Left ventricle myocardium inferior (tissue), 1 donor: ENCODE measurements at regions not wholly inside any gene's neighbourhood (a gene's known extent, or its start where the extent isn't known, plus 50 kb on each side); places are given as distances from the start of the nearest gene placed in this dataset.
A peak's percentile ranks its signal among the peaks of the same experiment; 100 is the strongest.

ENCODE experiments used
- DNase-seq: peaks from one replicate; pipeline ENCODE4 v3.0.0-alpha.2; 2020
- H3K27ac ChIP-seq: fragments of 200-600 bp; replicated peaks from 2 replicates; pipeline ENCODE4 v1.8.0; 2021
- H3K27me3 ChIP-seq: fragments of 200-600 bp; 2 replicates; pipeline ENCODE4 v1.8.0; 2021; ENCODE audit warnings: low read depth
- H3K36me3 ChIP-seq: fragments of 200-600 bp; 2 replicates; pipeline ENCODE4 v1.8.0; 2021
- H3K4me1 ChIP-seq: fragments of 200-600 bp; 2 replicates; pipeline ENCODE4 v1.8.0; 2021
- H3K4me3 ChIP-seq: fragments of 200-600 bp; 2 replicates; pipeline ENCODE4 v1.8.0; 2021; ENCODE audit warnings: mild to moderate bottlenecking, moderate library complexity
- H3K9me3 ChIP-seq: fragments of 200-600 bp; replicated peaks from 2 replicates; pipeline ENCODE4 v1.8.0; 2021
- intact Hi-C: fragments of 100-400 bp; cut with micrococcal nuclease; formaldehyde crosslinking; loops from one replicate; pipeline ENCODE4 v1.11.0; 2022
- TF ChIP-seq, protein P1 (sequence below): fragments of 200-600 bp; IDR thresholded peaks from 2 replicates; pipeline ENCODE4 v1.8.0; 2021; ENCODE audit warnings: antibody characterized with exemption, mild to moderate bottlenecking, borderline replicate concordance
- donor health status: DM: no; HTN: yes; CAD: no; lungs with severe emphysema.

DNA sequence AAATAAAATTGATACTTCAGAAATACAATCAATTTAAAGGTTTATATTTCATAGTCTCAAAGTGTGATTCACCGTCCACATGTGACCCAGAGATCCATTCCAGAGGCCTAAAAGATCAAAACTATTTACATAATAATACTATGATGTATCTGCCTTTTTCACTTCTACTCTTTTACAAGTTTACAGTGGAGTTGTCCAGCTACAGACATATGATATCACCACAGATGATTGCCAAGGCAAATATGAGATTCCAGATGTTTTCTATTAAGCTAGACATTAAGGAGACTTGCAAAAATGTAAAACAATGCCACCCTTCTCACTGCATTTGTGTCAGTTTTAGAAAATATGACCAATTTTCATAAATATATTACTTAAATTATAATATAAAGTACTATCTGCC, 443.7 kb downstream of the GJA1 start:
- Histone ChIP-seq H3K4me3 (no peak overlapping the region), H3K27ac (no peak overlapping the region), H3K9me3 (no peaks in the 10 kb centered on the region), H3K27me3 (no peaks in the 10 kb centered on the region), H3K4me1 (peaks cover 13% of the 10 kb centered on the region), H3K36me3 (no peaks in the 10 kb centered on the region)
- TF ChIP-seq, protein P1, sequence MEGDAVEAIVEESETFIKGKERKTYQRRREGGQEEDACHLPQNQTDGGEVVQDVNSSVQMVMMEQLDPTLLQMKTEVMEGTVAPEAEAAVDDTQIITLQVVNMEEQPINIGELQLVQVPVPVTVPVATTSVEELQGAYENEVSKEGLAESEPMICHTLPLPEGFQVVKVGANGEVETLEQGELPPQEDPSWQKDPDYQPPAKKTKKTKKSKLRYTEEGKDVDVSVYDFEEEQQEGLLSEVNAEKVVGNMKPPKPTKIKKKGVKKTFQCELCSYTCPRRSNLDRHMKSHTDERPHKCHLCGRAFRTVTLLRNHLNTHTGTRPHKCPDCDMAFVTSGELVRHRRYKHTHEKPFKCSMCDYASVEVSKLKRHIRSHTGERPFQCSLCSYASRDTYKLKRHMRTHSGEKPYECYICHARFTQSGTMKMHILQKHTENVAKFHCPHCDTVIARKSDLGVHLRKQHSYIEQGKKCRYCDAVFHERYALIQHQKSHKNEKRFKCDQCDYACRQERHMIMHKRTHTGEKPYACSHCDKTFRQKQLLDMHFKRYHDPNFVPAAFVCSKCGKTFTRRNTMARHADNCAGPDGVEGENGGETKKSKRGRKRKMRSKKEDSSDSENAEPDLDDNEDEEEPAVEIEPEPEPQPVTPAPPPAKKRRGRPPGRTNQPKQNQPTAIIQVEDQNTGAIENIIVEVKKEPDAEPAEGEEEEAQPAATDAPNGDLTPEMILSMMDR, result no peak
- intact Hi-C loops, result no loop called here
- DNase-seq, result no peak

DNA sequence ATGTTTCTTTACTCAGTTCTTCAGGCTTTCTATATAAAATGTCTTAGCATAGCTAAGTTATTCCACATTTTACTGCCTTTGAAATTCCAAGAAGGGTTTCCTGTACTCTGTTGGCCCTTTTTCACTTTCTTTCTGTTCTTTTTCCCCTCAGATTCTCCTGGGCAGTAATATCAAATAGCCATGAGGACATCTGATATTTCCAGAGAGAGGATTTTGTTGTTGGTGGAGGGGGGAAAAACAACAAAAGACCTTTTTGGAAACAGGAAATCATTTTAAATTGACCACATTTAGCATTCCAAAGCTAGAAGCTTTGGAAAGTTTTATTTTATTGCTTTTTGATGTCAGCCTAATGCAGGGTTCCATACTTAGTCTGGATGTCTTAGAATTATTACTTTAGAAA, 445.4 kb downstream of the GJA1 start:
- H3K36me3 ChIP-seq, result no peaks in the 10 kb centered on the region
- no peak overlapping the region for H3K4me3 ChIP-seq
- H3K9me3 ChIP-seq, result no peaks in the 10 kb centered on the region
- intact Hi-C loops, result no loop called here
- no peak overlapping the region for H3K27ac ChIP-seq
- peaks cover 13% of the 10 kb centered on the region for H3K4me1 ChIP-seq
- no peak for DNase-seq
- TF ChIP-seq, protein P1, result no peak
- no peaks in the 10 kb centered on the region for H3K27me3 ChIP-seq

DNA sequence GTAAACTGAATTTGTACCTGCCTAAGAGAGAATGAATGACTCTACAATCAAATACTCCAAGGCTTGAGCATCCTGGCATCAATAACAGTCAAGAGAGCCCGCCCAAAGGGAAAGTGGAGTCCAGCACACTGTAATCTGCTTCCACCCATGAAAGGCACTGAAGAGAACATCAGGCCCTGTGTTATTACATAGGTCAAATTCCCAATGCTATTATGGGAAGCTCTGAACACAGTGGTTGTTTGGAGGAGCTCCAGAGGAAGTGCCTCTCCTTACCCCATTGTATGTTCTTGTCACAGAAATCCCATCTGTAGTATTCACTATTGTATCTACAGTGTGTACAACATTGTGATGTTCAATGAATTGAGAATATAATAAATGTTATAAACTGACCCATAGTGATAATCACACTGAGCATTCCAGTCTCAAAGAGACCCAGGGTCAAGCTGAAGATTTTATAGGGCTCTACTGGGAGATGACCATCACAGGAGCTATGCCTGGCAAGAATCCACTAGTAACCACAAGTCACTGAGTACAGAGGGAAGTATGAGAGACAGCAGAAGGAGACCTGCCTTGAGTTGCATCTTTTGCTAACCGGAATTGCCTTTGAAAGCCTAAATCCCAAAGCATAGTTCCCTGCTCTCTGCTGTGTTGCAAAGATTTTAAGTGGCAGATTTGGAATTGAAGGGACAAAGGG, 446.7 kb downstream of the GJA1 start:
- H3K4me1 ChIP-seq, result peaks cover 13% of the 10 kb centered on the region
- H3K27me3 ChIP-seq, result no peaks in the 10 kb centered on the region
- no peaks in the 10 kb centered on the region for H3K36me3 ChIP-seq
- peak overlapping the region; percentile 14 for H3K27ac ChIP-seq
- H3K9me3 ChIP-seq, result no peaks in the 10 kb centered on the region
- no peak overlapping the region for H3K4me3 ChIP-seq
- no peak for DNase-seq
- TF ChIP-seq, protein P1, result no peak
- intact Hi-C loops, result no loop called here

DNA sequence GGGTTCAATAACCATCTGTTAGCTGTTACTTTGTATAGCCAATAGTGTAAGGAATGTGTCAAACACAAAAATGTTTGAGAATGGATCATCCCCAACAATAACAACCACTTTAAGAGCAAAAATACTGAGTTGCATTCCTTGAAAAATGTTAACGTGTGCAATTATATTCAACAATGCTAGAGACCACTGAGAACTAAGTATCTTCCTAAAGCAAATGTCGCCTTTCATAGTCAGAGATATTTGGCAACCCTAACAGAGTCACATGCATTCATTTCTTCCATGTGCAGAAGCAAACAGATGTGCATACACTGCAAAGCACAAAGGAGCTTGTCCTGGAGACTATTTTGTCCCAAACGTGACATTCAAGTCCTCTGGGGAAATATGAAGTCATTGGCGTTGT, 448.6 kb downstream of the GJA1 start:
- no peaks in the 10 kb centered on the region for H3K9me3 ChIP-seq
- no peak overlapping the region for H3K4me3 ChIP-seq
- no peaks in the 10 kb centered on the region for H3K27me3 ChIP-seq
- no peak overlapping the region for H3K27ac ChIP-seq
- no peak for DNase-seq
- TF ChIP-seq, protein P1, result no peak
- H3K36me3 ChIP-seq, result no peaks in the 10 kb centered on the region
- H3K4me1 ChIP-seq, result peaks cover 13% of the 10 kb centered on the region
- intact Hi-C loops, result no loop called here

DNA sequence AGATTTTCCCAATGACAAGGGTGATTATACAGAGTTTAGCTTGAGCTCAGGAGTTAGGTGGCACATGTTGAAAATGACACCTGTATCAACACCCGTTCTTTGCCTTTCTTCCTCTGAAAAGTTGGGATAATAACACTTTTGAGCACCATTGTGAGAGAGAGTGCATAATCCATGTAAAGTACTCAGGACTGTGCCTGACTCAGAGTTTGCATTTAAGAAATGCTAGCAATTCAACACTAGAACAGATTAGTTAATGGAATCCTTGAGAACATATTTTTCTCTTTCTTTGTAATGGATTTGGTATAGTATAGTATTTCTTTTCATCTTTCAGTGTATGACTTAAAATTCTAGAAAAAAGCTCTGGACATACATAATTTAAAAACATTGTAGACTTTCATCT, 449.2 kb downstream of the GJA1 start:
- TF ChIP-seq, protein P1, result no peak
- H3K9me3 ChIP-seq, result no peaks in the 10 kb centered on the region
- no peak for DNase-seq
- H3K27me3 ChIP-seq, result no peaks in the 10 kb centered on the region
- no peak overlapping the region for H3K4me3 ChIP-seq
- H3K4me1 ChIP-seq, result peaks cover 13% of the 10 kb centered on the region
- H3K36me3 ChIP-seq, result no peaks in the 10 kb centered on the region
- no peak overlapping the region for H3K27ac ChIP-seq
- intact Hi-C loops, result no loop called here
